GM19467 (cell line): ENCODE measurements at regions not wholly inside any gene's neighbourhood (a gene's known extent, or its start where the extent isn't known, plus 50 kb on each side); places are given as distances from the start of the nearest gene placed in this dataset.

Experiments
- ATAC-seq: cut with Tn5 transposase; IDR thresholded peaks from one replicate; pipeline ENCODE4 v1.9.1; 2021; ENCODE audit warnings: mild to moderate bottlenecking, moderate library complexity; ENCODE audit not compliant: unreplicated experiment

DNA sequence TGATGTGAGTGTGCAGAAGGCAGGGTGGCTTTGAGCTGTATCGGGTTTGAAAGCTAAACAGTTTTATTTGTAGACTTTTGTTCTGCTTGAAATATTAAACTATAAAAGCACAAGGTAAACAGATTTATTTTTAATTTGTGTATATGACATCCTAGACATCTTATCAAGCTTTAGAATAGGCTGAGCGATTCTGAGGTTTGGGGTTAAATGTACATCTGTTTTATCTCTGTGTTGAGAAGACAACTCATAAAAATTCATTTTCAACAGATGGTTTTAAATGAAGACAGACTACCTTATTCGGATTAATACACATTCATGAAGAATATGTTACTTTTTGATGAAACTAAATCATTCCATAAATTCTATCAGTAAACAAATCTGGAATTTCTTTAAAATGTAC, 368.8 kb downstream of the RPRM start:
- no peak for ATAC-seq

DNA sequence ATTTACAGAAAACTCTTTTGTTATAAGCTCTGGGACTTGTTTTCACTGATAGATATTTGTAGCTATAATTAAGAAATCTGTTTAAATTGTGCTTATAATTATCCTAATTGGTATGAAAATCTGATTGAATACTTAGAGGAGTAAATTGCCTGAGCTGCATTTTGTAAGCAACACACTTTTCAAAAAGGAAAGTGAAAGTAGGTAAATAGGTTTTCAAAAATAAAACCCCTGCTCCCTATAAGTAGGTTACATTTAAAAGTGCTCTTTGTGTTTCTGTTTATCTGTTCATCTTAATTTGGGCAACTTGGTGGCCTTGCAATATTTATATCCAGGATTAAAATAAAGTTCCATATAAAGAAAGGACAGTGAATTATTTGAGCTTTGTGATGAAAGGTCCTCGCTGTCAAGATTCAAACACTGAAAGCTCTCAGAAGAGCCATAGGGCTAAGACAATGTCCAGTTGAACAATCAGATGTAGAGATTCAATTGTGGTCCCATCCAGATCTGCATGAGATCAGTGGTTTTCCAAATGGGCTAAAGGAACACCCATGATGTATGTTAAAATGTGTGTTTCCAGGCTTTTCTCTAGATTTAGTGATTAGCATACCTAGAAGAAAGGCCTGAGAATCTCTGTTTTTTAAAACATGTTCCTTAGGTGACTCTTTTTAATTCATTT, 371.6 kb downstream of the RPRM start:
- no peak for ATAC-seq

DNA sequence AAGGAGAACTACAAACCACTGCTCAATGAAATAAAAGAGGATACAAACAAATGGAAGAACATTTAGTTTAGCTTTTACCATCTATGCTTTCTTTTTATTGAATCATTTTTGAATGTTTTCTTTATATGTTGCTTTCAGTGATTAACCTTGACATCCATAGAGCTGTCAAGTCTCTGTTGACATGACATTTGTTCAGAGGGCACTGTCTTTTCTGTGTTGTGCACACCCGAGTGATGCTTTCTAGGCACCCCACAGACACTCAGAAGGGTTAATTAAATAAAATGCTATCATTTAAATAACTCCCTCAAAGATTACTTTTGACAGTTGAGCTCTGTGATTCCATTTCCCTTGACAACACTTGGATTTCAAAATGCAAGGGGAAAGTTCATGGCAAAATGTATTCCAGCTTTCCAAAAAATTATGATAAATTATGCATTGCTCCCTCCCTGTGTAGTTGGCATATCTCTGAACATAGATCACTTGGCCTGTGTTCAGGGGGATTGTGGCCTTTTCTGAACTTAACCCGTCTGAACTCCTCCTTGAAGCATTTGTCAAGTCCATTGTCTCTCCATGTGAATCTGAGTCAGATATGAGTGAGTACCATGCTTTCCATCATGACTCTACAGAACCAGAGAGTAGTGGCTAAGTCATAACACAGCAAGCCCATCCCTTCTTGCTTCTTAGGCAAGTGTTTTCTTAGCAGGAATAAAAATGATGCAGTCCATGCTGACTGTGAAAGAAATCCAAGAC, 372.6 kb downstream of the RPRM start:
- ATAC-seq: no peak

DNA sequence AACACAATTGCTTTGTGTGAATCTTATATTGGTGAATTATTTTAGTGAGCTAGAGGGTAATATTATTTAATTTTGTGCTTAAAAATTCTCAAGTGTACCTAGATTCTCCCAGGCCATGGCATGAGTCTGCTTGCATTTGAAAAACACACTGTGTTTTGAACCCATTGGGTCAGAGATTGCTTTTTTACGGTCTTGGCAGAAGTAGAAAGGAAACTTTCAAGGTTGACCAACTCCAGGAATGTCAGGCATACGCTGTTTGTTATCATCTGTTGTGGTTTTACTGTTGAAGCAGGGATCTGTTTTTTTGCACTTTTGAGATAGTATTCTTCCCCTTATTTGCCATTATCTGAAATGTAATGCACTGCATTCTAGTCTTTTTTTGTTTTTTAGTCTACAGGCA, 377.4 kb downstream of the RPRM start:
- ATAC-seq: no peak

DNA sequence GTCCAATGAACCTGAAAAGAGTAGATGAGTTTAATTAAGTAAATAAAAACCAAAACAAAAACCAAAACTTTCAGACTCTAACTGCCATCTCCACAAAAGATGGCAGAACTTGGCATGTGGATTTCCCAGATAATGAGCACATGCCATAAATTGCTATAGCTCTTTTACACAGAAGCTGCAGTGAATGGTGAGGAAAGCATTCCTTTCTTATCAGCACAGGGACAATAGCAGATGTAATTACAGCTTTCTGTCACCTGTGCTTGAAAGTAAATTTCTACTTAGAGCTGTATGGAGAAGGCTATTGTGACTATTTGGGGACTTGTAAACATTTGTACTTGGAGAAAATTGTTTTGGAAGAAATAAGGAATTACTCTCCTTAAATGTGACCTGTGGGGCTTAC, 378.4 kb downstream of the RPRM start:
- ATAC-seq: no peak

DNA sequence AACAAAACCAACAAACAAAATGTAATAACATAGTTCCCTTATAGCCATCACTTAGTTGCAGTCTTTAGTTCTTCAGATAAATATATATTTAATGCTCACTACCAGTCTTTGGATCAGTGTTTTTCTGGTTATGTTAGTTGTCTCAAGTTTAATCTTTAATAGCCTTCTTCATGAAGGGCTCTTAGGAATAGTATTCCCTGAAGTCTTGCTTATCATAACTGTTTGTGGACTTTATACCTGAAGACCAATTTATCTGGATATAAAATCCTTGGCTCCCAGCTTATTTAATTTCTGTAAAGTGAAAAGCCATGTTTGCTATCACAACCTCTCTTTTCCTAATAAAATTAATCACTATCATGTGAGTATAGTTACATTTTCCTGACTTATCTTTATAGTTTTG, 379.7 kb downstream of the ARL6IP6 start:
- no peak for ATAC-seq

DNA sequence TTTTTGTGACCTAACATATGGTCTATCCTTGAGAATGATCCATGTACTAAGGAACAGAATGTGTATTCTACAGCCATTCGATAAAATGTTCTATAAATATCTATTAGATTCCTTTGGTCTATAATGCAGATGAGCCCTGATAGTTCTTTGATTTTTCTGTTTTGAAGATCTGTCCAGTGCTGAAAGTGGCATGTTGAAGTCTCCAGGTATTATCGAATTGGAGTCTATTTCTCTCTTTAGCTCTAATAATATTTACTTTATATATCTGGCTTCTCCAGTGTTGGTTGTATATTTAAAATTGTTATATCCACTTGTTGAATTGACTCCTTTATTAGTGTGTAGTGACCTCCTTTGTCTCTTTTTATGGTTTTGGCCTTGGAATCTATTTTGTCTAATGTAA, 377.9 kb downstream of the ARL6IP6 start:
- ATAC-seq: no peak

DNA sequence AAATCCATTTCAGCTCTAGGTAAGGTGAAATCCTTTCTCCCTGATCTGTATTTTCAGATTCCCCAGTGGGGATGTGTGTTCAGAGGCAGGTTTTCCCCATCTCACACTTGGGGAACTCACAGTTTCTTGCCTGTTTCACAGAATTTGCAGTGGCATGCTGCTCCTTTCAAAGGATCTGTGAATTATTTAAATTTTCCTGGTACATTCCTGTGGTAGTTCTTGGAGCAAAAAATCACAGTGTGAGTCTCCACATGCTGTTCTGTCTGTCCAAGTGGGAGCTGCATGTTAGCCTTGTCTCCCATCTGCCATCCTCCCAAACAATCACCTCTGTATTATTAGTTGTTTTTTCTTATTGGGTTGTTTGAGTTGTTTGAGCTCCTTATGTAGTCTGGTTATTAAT, 372.9 kb downstream of the ARL6IP6 start:
- no peak for ATAC-seq

DNA sequence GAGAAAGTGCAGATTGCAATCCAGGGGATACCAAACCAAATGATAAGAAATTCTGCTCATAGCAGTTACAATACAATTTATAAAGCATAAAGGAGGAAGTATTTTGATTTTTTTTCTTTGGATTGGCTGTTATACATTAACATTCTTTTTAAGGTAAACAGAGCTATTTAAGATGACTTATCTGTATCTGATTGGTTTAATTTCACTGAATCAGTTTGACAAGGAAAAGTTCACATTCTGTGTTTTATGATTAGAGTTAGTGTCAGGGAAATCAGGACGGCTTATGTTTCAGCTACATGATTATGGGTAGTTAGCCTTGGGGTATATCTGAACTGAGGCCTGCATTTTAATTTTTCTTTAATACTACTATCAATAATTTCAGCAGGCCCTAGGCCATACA, 360.9 kb downstream of the ARL6IP6 start:
- no peak for ATAC-seq

DNA sequence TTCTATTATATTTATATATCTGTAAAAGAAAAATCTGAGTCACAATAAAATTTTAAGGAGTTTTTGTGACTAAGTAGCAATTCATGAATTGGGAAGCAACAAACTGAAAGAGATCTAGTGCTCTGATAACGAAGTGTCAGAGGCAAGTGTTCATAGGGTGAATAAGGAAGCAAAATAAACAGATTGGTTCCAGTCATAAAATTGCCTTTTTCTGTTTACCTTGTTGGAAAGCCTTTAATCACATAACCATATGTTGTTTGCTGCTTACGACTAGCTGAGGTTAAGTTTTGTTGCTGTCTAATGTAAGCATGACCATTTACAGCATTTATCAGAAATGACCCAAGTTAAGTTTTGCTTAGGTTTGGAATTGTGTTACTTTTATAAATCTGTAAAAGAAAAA, 358.9 kb downstream of the ARL6IP6 start:
- ATAC-seq: no peak

DNA sequence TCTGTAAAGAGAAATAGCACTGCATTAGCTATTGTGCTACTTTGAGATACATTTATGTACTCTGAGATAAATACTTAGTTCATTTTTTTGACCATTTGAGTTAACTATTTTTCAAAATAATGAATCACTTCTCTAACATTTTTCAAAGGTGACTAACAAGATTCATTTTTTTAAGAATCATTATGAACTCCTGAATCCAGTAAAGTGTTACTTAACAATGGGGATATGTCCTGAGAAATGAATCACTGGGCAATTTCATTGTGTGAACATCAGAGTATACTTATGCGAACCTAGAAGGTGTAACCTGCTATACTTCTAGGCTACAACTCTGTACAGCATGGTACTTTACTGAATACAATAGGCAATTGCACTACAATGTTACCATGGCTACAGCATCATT, 355.8 kb downstream of the ARL6IP6 start:
- no peak for ATAC-seq

DNA sequence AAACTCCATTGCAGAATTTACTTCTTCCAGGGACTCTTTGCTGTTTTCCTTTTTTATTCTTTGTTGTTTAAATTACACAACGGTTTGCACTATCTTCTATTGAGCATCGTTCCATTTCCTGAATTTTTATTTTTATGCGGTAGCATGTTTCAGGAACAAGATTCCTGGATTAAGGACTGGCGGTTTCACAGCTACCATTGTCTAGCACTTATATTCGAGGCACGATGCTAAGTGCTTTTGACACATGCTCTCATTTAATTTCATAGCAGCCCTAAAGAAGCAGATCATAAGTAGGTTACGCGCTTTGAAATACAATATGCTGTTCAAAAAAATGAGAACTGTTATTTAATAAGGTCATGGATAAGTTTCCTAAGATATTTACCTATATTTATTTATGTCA, 354.4 kb downstream of the ARL6IP6 start:
- no peak for ATAC-seq

DNA sequence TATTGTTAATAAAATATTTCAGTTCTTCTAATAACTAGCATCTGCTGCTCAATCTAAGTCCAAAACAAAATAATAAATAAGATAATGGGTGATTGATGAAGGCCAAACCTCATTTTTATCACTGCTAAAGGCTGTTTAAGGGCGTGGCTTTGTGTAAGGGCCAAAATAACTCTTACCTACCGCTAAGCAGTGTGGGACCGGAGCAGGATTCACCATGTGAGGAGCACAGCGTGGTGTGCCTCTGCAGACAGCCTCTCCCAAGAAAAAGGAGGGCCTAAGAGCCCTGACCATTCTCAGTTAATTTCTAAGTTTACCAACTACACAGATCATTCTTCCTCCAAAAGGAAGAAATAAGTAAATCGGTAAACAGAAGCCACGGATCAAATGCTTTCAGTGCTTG, 353.7 kb downstream of the ARL6IP6 start:
- ATAC-seq: no peak

DNA sequence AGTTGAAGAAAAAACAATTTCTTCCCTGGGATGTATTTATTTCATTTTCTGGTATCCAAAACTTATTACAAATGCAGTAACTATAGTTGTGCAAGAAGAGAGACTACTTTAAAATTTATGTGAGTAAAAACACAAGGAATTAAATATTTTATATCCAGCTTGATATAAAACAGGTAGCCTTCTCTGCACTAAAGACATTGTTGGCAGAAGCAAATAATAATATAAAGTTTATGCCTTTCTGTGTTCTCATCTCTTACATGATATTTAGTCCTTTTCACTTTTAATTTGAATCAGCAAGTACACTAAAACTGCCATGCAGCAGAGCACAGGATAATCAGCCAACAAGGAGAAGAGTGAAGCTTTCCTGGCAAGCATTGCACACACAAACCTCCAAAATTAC, 352.7 kb downstream of the ARL6IP6 start:
- no peak for ATAC-seq

DNA sequence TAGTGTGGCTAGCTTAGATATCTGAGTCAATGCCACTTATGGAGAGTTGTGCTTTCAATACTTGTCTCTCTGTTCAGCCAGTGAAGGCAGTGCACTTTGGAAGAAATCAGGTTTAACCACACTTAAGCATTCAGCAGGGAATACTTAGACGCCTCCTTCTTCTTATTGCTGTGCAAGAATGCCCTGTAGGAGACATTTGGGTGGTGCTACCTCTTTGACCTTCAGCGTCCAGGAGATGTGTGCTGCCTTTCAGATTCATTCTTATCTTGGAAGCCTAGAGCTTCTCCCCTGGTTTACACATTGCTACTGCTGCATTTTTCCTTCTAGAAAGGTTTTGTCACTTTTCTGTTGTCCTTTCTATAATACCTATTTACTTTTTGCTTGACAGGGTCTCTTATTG, 350.5 kb downstream of the ARL6IP6 start:
- ATAC-seq: no peak

DNA sequence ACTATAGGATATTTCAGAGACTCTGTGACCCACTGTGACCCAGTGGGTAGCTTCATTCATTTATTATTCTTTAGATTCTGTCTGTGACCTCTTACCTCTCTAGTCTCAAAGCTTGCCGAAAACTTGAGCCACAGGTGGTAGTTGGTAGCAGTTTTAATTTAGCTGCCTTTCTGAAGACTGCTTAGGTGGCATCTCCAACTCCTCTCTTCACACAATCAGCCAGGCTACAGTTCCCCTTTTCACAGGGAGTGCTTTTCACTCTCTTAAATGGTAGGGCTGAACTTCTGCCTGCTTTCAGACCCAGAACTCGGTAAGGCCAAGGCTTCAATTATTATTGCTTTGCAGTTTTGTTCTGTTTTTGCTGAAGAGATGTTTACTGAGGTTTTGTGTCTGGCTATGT, 349.6 kb downstream of the ARL6IP6 start:
- no peak for ATAC-seq

DNA sequence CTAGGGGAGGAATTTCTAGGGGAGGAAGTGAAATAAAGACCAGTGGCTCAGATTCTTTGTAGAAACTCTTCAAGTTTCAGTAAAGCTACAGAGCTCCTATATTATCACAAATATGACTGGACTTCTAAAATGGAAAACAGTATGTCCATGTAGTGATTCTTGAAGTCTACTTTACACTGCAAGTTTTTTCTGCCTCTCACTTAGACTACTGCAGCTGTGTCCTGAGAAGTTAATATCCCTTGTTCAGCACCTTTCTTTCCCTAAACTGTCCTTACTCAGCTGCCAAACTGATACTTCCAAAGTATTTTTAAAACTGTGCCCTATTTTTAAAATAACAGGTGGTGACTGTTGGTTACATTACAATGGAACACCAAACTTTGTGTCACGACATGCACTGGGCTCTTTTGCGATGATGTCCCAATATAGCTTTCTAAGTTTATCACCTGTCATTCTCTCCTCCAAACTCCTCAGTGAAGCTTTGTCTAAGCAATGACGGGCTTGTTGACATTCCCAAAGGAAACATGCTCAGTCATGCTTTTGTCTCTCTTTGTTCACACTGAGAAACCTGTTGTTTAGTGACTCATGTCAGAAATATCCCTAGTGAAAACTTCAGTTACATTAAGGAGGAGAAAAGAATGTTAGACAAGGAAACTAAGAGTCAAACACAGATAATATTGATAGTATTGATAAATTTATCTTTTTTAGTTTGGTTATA, 341.1 kb downstream of the ARL6IP6 start:
- ATAC-seq: no peak

DNA sequence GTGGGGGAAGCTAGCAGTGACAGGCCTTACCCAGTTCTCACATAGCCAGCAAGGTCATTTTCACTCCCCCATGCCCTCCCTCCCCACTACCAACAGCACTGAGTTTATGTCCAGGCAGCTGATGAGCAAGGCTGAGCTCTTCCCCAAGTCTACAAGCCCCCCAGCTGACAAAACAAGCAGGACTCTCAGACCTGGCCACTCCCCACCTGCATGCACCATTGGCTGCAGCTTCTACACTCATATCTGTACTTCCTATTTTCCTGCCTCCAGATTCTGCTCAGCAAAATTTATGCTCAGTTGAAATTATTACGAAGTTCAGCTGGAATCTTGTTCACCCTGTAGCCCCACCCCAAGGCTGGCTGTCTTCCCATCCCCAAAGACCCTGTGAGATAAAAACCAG, 339.3 kb downstream of the ARL6IP6 start:
- no peak for ATAC-seq

DNA sequence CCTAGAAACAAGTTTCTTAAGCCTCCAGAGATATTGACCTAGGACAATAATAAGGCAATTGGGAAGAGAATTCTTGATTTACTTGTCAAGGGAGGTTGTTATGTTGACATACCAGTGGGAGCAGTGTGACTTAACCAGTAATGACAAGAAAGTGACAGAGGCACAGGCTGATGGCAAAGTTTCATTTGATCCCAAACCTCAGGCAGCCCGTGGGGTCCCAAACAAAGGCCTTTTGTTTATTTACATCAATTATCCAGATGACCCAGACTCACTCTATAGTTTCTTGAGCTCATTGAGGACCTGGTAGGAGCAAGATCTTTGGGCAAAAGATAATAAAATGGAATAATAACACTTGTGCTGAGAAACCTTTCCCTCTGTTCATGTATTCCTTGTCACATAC, 336.8 kb downstream of the ARL6IP6 start:
- ATAC-seq: no peak

DNA sequence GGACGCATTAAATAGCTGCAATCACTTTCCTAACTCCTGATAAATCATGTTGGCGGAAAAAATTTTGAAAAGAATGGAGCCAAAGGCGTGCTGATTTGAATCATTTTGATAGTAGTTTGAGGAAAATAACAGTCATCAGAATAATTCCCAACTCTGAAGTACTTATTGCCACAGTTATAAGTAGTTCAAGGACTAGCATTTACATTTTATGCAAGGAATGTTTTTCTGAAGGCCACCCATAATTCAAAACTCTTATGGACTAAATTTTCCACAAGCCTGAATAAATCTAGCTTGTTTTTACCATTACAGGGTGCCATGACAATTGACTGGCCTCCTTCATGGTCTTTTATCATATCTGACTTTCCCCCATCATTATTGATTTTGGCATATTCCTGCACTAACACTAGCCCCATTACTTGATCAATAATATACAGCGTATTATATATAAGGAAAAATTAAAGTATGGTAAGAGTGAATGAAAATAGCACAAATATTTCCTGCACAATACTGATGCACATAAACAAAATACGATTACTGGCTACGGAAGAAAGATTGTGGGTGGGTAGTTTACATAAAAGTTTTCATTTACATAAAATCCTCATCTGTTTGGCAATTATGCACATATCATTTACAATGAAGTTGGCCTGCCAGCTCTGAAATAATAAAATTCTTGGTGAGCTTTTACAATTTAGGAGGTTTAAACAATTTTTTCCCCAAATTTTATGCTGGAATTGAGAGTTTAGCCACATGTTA, 334.6 kb downstream of the ARL6IP6 start:
- no peak for ATAC-seq

DNA sequence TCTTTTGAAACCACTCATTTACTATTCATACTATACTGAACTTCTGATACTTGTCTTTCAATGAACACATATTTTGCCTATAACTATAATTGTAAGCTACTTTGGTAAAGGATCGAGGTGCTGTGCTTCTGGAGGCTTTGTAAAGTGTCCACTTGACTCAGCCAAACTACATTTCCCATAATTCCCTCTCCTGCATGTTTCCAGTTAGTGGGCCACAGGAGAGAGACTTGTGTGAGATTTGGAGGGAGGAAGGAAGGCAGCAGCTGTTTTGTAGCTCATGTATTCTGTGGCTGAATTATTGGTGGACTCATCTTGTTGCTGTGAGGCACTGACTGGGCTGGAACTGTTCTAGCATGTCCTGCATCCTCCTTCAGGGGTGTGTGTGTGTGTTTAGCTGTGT, 328.8 kb downstream of the ARL6IP6 start:
- ATAC-seq: no peak
